Muscle layer of colon (tissue), 2 donors: ENCODE measurements at regions not wholly inside any gene's neighbourhood (a gene's known extent, or its start where the extent isn't known, plus 50 kb on each side); places are given as distances from the start of the nearest gene placed in this dataset.

Source experiments
- H3K27ac ChIP-seq: one replicate; pipeline ENCODE4 v1.7.0; 2013; ENCODE audit warnings: low read depth, mild to moderate bottlenecking, low read length, moderate library complexity
- H3K27me3 ChIP-seq, 2 donors: one replicate each; pipeline ENCODE4 v1.7.0; 2013; ENCODE audit warnings: low read length in 2 of 2, mild to moderate bottlenecking in 2 of 2; ENCODE audit not compliant: insufficient read depth in 2 of 2, control insufficient read depth in 1 of 2
- H3K36me3 ChIP-seq: one replicate; pipeline ENCODE4 v1.7.0; 2013; ENCODE audit warnings: mild to moderate bottlenecking, low read length; ENCODE audit not compliant: insufficient read depth
- H3K4me1 ChIP-seq: one replicate; pipeline ENCODE4 v1.7.0; 2013; ENCODE audit warnings: mild to moderate bottlenecking, low read length; ENCODE audit not compliant: insufficient read depth
- H3K4me3 ChIP-seq, 2 donors: one replicate each; pipeline ENCODE4 v1.7.0; 2013; ENCODE audit warnings: low read length in 2 of 2, low read depth in 1 of 2, mild to moderate bottlenecking in 1 of 2, moderate library complexity in 1 of 2
- H3K9ac ChIP-seq: one replicate; pipeline ENCODE4 v1.7.0; 2013; ENCODE audit warnings: low read length
- H3K9me3 ChIP-seq: one replicate; pipeline ENCODE4 v1.7.0; 2013; ENCODE audit warnings: mild to moderate bottlenecking, low read length
- donor health status: abdominal sarcoma.
- donor health status: Adenocarcinoma of cecum.

- no peak overlapping the region for H3K4me3 ChIP-seq
- no peaks in the 10 kb centered on the region for H3K36me3 ChIP-seq
- no peak overlapping the region for H3K27ac ChIP-seq
- no peak overlapping the region for H3K9ac ChIP-seq
- no peaks in the 10 kb centered on the region for H3K9me3 ChIP-seq
- H3K27me3 ChIP-seq = no peaks in the 10 kb centered on the region
- no peaks in the 10 kb centered on the region for H3K4me1 ChIP-seq
These were observed 236.0 kb downstream of the ALX1 start for GRCh38 chr12:85516039-85516438.

DNA sequence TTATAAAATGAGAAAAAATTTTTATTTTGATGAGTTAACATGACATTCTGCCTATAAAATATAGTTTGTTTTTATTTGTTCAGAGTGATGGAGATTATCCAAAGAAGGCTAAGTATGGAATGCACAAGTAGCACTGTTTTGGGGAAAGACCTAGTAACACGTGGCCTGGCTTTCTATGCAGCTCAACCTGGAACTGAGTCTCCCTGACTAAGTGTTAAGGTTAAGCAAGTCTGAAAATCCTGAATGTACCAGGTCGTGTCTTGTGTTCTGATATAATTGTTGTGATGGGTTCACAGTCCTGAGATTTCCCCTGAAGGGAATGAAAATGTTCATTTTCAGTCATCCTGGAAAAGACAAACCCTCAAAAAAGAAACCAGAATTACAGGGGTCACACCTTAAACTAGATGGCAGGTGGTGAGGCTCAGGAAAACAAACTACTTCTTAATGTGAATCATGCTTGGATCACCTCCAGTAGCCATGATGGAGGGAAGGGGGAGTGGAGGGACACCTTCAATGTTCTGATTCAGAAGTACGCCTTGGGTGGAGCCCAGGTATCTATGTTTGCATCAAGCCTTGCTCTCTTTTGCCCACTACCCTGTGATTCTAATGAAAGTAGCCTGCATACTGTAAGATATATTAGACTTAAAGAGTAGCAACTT lies 236.8 kb downstream of the ALX1 start:
- Histone ChIP-seq H3K36me3 (no peaks in the 10 kb centered on the region), H3K4me3 (no peak overlapping the region), H3K9me3 (no peaks in the 10 kb centered on the region), H3K27ac (no peak overlapping the region), H3K9ac (no peak overlapping the region), H3K27me3 (no peaks in the 10 kb centered on the region), H3K4me1 (no peaks in the 10 kb centered on the region)

GRCh38 chr12:85519163-85519562 lies 239.1 kb downstream of the ALX1 start:
- no peak overlapping the region for H3K9ac ChIP-seq
- no peaks in the 10 kb centered on the region for H3K27me3 ChIP-seq
- H3K4me3 ChIP-seq = no peak overlapping the region
- no peaks in the 10 kb centered on the region for H3K36me3 ChIP-seq
- H3K4me1 ChIP-seq = no peaks in the 10 kb centered on the region
- H3K27ac ChIP-seq = no peak overlapping the region
- H3K9me3 ChIP-seq = no peaks in the 10 kb centered on the region

GRCh38 chr12:85523197-85523596 lies 243.2 kb downstream of the ALX1 start:
- Histone ChIP-seq H3K9ac (no peak overlapping the region), H3K27me3 (no peaks in the 10 kb centered on the region), H3K4me1 (no peaks in the 10 kb centered on the region), H3K4me3 (no peak overlapping the region), H3K9me3 (no peaks in the 10 kb centered on the region), H3K36me3 (no peaks in the 10 kb centered on the region), H3K27ac (no peak overlapping the region)

GRCh38 chr12:85527192-85527591 lies 247.2 kb downstream of the ALX1 start:
- Histone ChIP-seq H3K27me3 (no peaks in the 10 kb centered on the region), H3K27ac (no peak overlapping the region), H3K4me3 (no peak overlapping the region), H3K9ac (no peak overlapping the region), H3K4me1 (no peaks in the 10 kb centered on the region), H3K36me3 (no peaks in the 10 kb centered on the region), H3K9me3 (no peaks in the 10 kb centered on the region)

DNA sequence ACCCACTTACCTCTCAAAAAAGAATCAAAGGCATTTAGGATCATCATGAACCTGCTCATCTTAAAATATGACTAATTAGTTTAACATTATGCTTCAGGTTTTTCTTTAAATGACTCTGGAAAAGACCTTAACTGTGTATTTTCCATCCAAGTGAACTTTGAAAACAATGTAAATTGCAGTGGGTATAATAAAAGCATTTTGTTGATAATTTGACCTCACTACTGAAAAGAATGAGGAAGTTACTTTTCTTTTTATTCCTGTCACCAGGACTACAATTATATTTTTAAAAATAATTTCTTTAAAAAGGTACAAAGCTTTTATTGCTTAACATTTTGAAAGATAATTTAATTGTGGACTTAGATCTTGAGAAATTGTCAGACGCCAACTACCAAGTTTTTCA lies 249.9 kb downstream of the ALX1 start:
- no peak overlapping the region for H3K4me3 ChIP-seq
- no peak overlapping the region for H3K9ac ChIP-seq
- H3K9me3 ChIP-seq = no peaks in the 10 kb centered on the region
- H3K36me3 ChIP-seq = no peaks in the 10 kb centered on the region
- H3K27ac ChIP-seq = no peak overlapping the region
- H3K27me3 ChIP-seq = no peaks in the 10 kb centered on the region
- no peaks in the 10 kb centered on the region for H3K4me1 ChIP-seq

DNA sequence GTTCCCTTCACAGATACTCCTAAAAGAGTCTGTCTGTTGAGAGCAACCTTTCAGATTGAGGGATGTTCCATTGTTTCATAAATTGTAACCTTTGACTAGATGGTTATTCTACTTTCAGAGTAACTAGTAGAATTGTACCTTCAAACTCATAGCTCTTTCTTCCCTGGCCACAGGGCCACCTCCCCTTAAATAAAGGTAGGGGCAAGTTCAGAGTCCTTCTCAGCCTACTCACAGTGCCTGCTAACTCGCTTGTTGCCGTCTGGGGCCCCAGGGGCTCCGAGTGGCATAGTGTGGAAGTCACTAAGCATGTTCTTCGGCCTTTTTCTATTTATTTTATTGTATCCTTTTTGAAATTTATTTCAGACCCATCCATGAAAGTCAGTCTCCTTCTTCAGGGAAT lies 250.4 kb downstream of the ALX1 start:
- H3K9ac ChIP-seq = no peak overlapping the region
- no peaks in the 10 kb centered on the region for H3K27me3 ChIP-seq
- no peaks in the 10 kb centered on the region for H3K4me1 ChIP-seq
- H3K4me3 ChIP-seq = no peak overlapping the region
- H3K27ac ChIP-seq = no peak overlapping the region
- H3K9me3 ChIP-seq = no peaks in the 10 kb centered on the region
- H3K36me3 ChIP-seq = no peaks in the 10 kb centered on the region

GRCh38 chr12:85531341-85531740 lies 251.3 kb downstream of the ALX1 start:
- no peak overlapping the region for H3K9ac ChIP-seq
- no peaks in the 10 kb centered on the region for H3K9me3 ChIP-seq
- H3K4me1 ChIP-seq = no peaks in the 10 kb centered on the region
- no peak overlapping the region for H3K27ac ChIP-seq
- H3K27me3 ChIP-seq = no peaks in the 10 kb centered on the region
- H3K4me3 ChIP-seq = no peak overlapping the region
- no peaks in the 10 kb centered on the region for H3K36me3 ChIP-seq

DNA sequence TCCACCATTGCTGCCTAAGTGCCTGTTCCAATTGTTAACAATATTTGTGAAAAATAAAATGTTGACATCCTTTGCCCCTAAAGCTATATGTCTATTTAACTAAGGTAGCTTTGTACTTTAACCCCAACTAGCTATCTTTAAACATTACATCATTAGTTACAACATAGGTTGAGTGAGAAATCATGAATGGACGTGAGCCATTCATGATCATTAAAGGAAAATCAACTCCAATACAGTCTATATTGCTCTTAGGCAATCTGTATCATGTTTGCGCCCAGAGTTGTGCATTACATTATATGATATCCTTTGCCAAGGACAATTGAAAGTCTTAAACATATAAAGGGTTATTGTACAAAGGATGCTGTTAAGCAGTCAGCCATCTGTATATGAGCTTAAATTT lies 269.6 kb downstream of the ALX1 start:
- no peak overlapping the region for H3K27ac ChIP-seq
- no peaks in the 10 kb centered on the region for H3K27me3 ChIP-seq
- H3K4me1 ChIP-seq = no peaks in the 10 kb centered on the region
- no peak overlapping the region for H3K4me3 ChIP-seq
- no peak overlapping the region for H3K9ac ChIP-seq
- no peaks in the 10 kb centered on the region for H3K9me3 ChIP-seq
- H3K36me3 ChIP-seq = no peaks in the 10 kb centered on the region

GRCh38 chr12:85550924-85551323 lies 270.9 kb downstream of the ALX1 start:
- Histone ChIP-seq H3K4me1 (no peaks in the 10 kb centered on the region), H3K9me3 (no peaks in the 10 kb centered on the region), H3K36me3 (no peaks in the 10 kb centered on the region), H3K27me3 (no peaks in the 10 kb centered on the region), H3K27ac (no peak overlapping the region), H3K4me3 (no peak overlapping the region), H3K9ac (no peak overlapping the region)

DNA sequence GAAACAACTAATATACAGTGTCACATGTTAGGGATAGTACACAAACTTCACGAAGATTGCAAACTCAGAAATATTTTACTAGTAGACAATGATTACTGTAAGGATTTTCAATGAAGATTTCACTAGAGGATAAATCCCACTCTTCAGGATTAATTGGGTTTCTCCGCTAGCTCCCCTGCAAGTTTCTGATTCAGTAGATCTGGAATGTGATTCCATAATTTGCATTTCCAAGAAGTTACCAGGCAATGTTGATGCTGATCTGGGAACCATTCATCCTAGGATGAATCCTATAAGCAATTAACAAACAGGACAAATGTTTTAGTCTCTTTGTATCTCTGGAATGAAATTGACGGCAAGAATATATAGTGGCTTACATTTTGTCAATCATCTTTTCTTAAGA lies 272.4 kb downstream of the ALX1 start:
- Histone ChIP-seq H3K4me1 (no peaks in the 10 kb centered on the region), H3K4me3 (no peak overlapping the region)

DNA sequence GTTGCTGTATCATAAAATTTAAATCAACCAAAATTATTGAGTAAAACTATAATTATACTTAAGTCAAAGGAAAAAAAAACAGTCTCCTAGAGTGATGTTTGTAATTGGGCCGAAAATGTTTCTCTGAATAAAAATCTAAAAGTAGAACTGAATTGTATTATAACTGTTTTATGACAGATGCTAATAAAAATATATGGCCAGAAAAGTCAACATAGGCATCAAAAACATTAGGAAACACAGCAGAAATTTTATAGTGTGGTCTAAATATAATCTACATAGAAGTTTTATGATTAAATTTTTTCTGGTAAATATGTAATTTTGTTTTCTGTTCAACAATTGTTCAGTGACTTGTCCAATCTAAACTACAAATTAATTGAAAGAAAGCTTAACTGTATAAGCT lies 277.8 kb downstream of the ALX1 start:
- Histone ChIP-seq H3K27me3 (no peaks in the 10 kb centered on the region), H3K4me1 (no peaks in the 10 kb centered on the region)

More for the DNA sequence above, 272.4 kb downstream of the ALX1 start:
- no peaks in the 10 kb centered on the region for H3K9me3 ChIP-seq
- H3K27me3 ChIP-seq = no peaks in the 10 kb centered on the region
- no peak overlapping the region for H3K27ac ChIP-seq
- H3K36me3 ChIP-seq = no peaks in the 10 kb centered on the region
- H3K9ac ChIP-seq = no peak overlapping the region

More for the DNA sequence above, 277.8 kb downstream of the ALX1 start:
- Histone ChIP-seq H3K4me3 (no peak overlapping the region), H3K9ac (no peak overlapping the region), H3K36me3 (no peaks in the 10 kb centered on the region), H3K27ac (no peak overlapping the region), H3K9me3 (no peaks in the 10 kb centered on the region)
